ENCODE measurements at regions not wholly inside any gene's neighbourhood (a gene's known extent, or its start where the extent isn't known, plus 50 kb on each side); places are given as distances from the start of the nearest gene placed in this dataset.

- Mint-ChIP-seq H3K27me3 (ENCODE audit: insufficient read depth, low read depth, poor library complexity) (peaks cover 4% of the 10 kb centered on the region), H3K4me1 (peaks cover 4% of the 10 kb centered on the region; the same call in 1 of the 3 replicates), H3K4me3 (no peak overlapping the region), H3K9me3 (no peaks in the 10 kb centered on the region; the same call in 1 of the 3 replicates), H3K27ac (no peak overlapping the region), H3K36me3 (ENCODE audit: low read depth) (no peaks in the 10 kb centered on the region)
- peak; percentile 39; the same call in 1 of the 3 replicates for ATAC-seq
- H3K36me3 ChIP-seq (ENCODE audit: insufficient read depth) = no peaks in the 10 kb centered on the region
- TF ChIP-seq STAT1 (IDR thresholded peaks at IDR 0.05; ENCODE audit: unreplicated experiment) (no peak), CREB1 (CRISPR knock-in tag; IDR thresholded peaks at IDR 0.05; ENCODE audit: low read depth) (no peak), CTCF (conservative IDR thresholded peaks at IDR 0.05; ENCODE audit: low read depth in 2 of 2) (peak in 1 of 2 experiments; percentile 44; a peak in 3 of 4 replicates)
- H3K27me3 ChIP-seq (ENCODE audit: insufficient read depth) = no peaks in the 10 kb centered on the region
- H3K79me2 ChIP-seq (replicated peaks; ENCODE audit: insufficient read depth) = no peaks in the 10 kb centered on the region
- no peak overlapping the region for H3K4me2 ChIP-seq
- H3K4me3 ChIP-seq = no peak overlapping the region
- no peaks in the 10 kb centered on the region for H3K9me2 ChIP-seq (ENCODE audit: insufficient read depth)
- H3K27ac ChIP-seq (ENCODE audit: low read depth) = no peak overlapping the region
- H4K20me1 ChIP-seq (replicated peaks; ENCODE audit: insufficient read depth) = no peaks in the 10 kb centered on the region; the same call in 1 of the 2 replicates
- H3K4me1 ChIP-seq (ENCODE audit: insufficient read depth) = no peaks in the 10 kb centered on the region; the same call in 1 of the 2 replicates
- no peaks in the 10 kb centered on the region for H3F3A ChIP-seq (replicated peaks; ENCODE audit: low read depth)
- H2AFZ ChIP-seq = no peak overlapping the region
- peak; percentile 27 for DNase-seq (ENCODE audit: low spot score)
These were observed 217.1 kb downstream of the COL4A1 start for GRCh38 chr13:110089815-110090214.

GRCh38 chr13:110089100-110089499 is 217.9 kb downstream of the COL4A1 start:
- Histone ChIP-seq H3K79me2 (replicated peaks; ENCODE audit: insufficient read depth) (no peaks in the 10 kb centered on the region), H3K4me2 (no peak overlapping the region), H3K36me3 (ENCODE audit: insufficient read depth) (no peaks in the 10 kb centered on the region), H3K27ac (ENCODE audit: low read depth) (no peak overlapping the region), H4K20me1 (replicated peaks; ENCODE audit: insufficient read depth) (no peaks in the 10 kb centered on the region; the same call in 1 of the 2 replicates), H3F3A (replicated peaks; ENCODE audit: low read depth) (no peaks in the 10 kb centered on the region), H3K27me3 (ENCODE audit: insufficient read depth) (no peaks in the 10 kb centered on the region), H2AFZ (no peak overlapping the region), H3K9me2 (ENCODE audit: insufficient read depth) (no peaks in the 10 kb centered on the region), H3K4me1 (ENCODE audit: insufficient read depth) (no peaks in the 10 kb centered on the region), H3K4me3 (no peak overlapping the region)
- Mint-ChIP-seq H3K27me3 (ENCODE audit: insufficient read depth, low read depth, poor library complexity) (no peaks in the 10 kb centered on the region), H3K4me3 (no peak overlapping the region), H3K9me3 (no peaks in the 10 kb centered on the region; the same call in 1 of the 3 replicates), H3K27ac (no peak overlapping the region), H3K36me3 (ENCODE audit: low read depth) (no peaks in the 10 kb centered on the region), H3K4me1 (no peaks in the 10 kb centered on the region)
- ATAC-seq (no peak), DNase-seq (ENCODE audit: low spot score) (no peak)
- TF ChIP-seq ZNF114 (CRISPR knock-in tag; IDR thresholded peaks at IDR 0.05) = no peak
- no peak for TF ChIP-seq NANOG (IDR thresholded peaks at IDR 0.05; ENCODE audit: borderline replicate concordance)
- no peak for TF ChIP-seq POLR2AphosphoS5 (IDR thresholded peaks at IDR 0.05; ENCODE audit: low read depth)
- TF ChIP-seq REST (IDR thresholded peaks at IDR 0.05; ENCODE audit: unreplicated experiment) = no peak
- no peak for TF ChIP-seq CTCF (conservative IDR thresholded peaks at IDR 0.05; ENCODE audit: low read depth in 2 of 2)
- TF ChIP-seq ETS1 (IDR thresholded peaks at IDR 0.05) = no peak
